NB4 (cell line): ENCODE measurements at regions not wholly inside any gene's neighbourhood (a gene's known extent, or its start where the extent isn't known, plus 50 kb on each side); places are given as distances from the start of the nearest gene placed in this dataset.

Experiments used
- CTCF ChIP-seq: IDR thresholded peaks from one replicate; pipeline ENCODE4 v1.5.1; 2012; ENCODE audit warnings: low read depth, low read length
- POLR2A ChIP-seq: IDR thresholded peaks from 2 replicates; pipeline ENCODE4 v1.6.1; 2011; ENCODE audit warnings: mild to moderate bottlenecking; ENCODE audit not compliant: insufficient read length; ENCODE audit errors: extremely low read depth

DNA sequence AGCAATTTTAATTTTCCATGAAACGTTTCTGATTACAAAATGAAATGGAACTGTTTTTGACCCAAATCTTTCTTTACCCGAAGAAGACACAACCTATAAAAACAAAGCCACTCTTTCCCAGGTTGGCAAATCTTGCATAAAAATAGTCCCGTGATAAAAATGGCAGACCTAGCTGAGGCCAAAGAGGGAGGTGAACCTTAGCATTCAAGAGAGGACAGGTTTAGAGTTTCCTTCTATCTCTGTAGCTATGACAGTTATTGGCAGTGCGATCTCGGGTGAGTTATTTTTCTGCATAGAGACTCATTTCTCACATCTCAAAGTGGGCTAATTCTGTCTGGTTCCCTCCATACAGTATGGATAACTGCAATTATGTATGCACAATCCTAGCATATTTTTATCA is 241.4 kb downstream of the MAP2K6 start:
- no peak for TF ChIP-seq CTCF
- TF ChIP-seq POLR2A, result no peak
